HL-60 (cell line): ENCODE measurements at regions not wholly inside any gene's neighbourhood (a gene's known extent, or its start where the extent isn't known, plus 50 kb on each side); places are given as distances from the start of the nearest gene placed in this dataset.

Experiments used
- DNase-seq, 2 experiments: peaks; one replicate each; pipeline ENCODE4 v3.0.0-alpha.2; 2010 to 2020; ENCODE audit warnings: low read depth in 1 of 2, low spot score in 1 of 2
- H3K27ac ChIP-seq: fragments of 250-450 bp; sonication (Bioruptor Pico); replicated peaks from 2 replicates; pipeline ENCODE4 v1.5.1; 2020; ENCODE audit warnings: mild to moderate bottlenecking, moderate library complexity
- H3K27me3 ChIP-seq: fragments of 250-450 bp; sonication (Bioruptor Pico); 2 replicates; pipeline ENCODE4 v1.5.1; 2021; ENCODE audit warnings: mild to moderate bottlenecking, moderate library complexity; ENCODE audit not compliant: insufficient read depth, poor library complexity, severe bottlenecking
- H3K4me3 ChIP-seq: replicated peaks from 2 replicates; pipeline ENCODE4 v1.5.1; 2011; ENCODE audit warnings: mild to moderate bottlenecking, control low read depth, low read length; ENCODE audit not compliant: insufficient read depth
- GABPA ChIP-seq: IDR thresholded peaks from 2 replicates; pipeline ENCODE4 v1.6.1; 2012; ENCODE audit warnings: low read depth
- POLR2AphosphoS5 ChIP-seq: IDR thresholded peaks from 2 replicates; pipeline ENCODE4 v1.6.1; 2012; ENCODE audit warnings: low read depth
- REST ChIP-seq: IDR thresholded peaks from 2 replicates; pipeline ENCODE4 v1.6.1; 2012; ENCODE audit warnings: low read depth; ENCODE audit not compliant: insufficient replicate concordance
- SPI1 ChIP-seq: IDR thresholded peaks from 2 replicates; pipeline ENCODE4 v1.6.1; 2012; ENCODE audit warnings: low read depth, mild to moderate bottlenecking, borderline replicate concordance
- TF ChIP-seq, protein P1 (sequence below): IDR thresholded peaks from one replicate; pipeline ENCODE4 v1.5.1; 2011; ENCODE audit warnings: low read length, control low read depth, inconsistent platforms; ENCODE audit not compliant: insufficient read depth

GRCh38 chr6:4383910-4384638 is 248.7 kb upstream of the ECI2 start:
- no peak for DNase-seq
- Histone ChIP-seq H3K27ac (no peak overlapping the region), H3K27me3 (no peaks in the 10 kb centered on the region), H3K4me3 (no peak overlapping the region)
- TF ChIP-seq, protein P1, sequence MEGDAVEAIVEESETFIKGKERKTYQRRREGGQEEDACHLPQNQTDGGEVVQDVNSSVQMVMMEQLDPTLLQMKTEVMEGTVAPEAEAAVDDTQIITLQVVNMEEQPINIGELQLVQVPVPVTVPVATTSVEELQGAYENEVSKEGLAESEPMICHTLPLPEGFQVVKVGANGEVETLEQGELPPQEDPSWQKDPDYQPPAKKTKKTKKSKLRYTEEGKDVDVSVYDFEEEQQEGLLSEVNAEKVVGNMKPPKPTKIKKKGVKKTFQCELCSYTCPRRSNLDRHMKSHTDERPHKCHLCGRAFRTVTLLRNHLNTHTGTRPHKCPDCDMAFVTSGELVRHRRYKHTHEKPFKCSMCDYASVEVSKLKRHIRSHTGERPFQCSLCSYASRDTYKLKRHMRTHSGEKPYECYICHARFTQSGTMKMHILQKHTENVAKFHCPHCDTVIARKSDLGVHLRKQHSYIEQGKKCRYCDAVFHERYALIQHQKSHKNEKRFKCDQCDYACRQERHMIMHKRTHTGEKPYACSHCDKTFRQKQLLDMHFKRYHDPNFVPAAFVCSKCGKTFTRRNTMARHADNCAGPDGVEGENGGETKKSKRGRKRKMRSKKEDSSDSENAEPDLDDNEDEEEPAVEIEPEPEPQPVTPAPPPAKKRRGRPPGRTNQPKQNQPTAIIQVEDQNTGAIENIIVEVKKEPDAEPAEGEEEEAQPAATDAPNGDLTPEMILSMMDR = no peak

GRCh38 chr6:4382362-4382853 is 247.0 kb upstream of the ECI2 start:
- no peak for TF ChIP-seq GABPA
- TF ChIP-seq, protein P1 = no peak
- TF ChIP-seq REST = no peak
- no peak for TF ChIP-seq SPI1
- TF ChIP-seq POLR2AphosphoS5 = no peak
- no peak for DNase-seq
- Histone ChIP-seq H3K27ac (no peak overlapping the region), H3K27me3 (no peaks in the 10 kb centered on the region), H3K4me3 (no peak overlapping the region)

DNA sequence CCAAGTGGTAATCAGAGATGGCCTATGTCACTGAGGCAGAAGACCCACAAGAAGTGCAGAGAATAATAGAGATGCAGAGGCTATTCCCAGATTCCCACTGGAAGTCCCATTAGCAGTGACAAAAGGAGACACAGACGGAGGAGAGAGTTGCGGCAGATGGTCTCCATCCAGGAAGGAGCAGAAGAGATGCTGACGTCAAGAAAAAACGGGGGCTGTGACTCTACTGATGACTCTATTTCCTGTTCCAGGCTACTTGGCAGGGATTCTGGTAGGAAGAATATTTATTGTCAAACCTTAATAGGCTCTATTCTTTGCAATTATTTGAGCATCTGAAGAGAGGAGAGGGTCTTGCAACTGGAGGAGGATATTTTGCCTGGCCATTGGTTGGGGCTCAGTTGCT is 246.0 kb upstream of the ECI2 start:
- Histone ChIP-seq H3K4me3 (no peak overlapping the region), H3K27me3 (no peaks in the 10 kb centered on the region), H3K27ac (no peak overlapping the region)
- DNase-seq = no peak
- TF ChIP-seq GABPA (no peak), REST (no peak), SPI1 (no peak), POLR2AphosphoS5 (no peak)
- TF ChIP-seq, protein P1 = no peak

- TF ChIP-seq GABPA = no peak
- TF ChIP-seq POLR2AphosphoS5 = no peak
- TF ChIP-seq REST = no peak
- no peak for TF ChIP-seq SPI1
- DNase-seq = no peak
- Histone ChIP-seq H3K4me3 (no peak overlapping the region), H3K27me3 (no peaks in the 10 kb centered on the region), H3K27ac (no peak overlapping the region)
Measured at GRCh38 chr6:4380881-4381281, 245.5 kb upstream of the ECI2 start.
